ENCODE measurements at regions not wholly inside any gene's neighbourhood (a gene's known extent, or its start where the extent isn't known, plus 50 kb on each side); places are given as distances from the start of the nearest gene placed in this dataset.

DNA sequence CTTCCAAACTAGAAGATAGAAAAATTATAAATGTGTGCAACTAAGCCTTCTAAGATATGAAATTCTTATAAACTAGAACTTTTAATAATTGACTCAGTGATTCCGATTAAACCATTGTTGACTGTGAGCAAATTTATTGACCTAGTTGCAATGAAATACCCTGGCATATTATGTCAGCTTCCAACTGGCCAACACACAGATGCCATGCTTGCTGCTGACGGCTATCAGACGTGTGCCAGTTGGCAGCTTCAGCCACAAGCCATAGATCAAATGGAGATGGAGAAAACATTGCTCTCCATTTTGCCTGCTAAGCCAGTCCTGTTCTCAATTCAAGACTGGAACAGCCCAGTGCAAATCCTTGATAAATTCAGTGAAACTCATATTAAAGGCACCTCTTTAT, 101.7 kb upstream of the HDGFL1 start:
- DNase-seq (ENCODE audit: low spot score): no peak

DNA sequence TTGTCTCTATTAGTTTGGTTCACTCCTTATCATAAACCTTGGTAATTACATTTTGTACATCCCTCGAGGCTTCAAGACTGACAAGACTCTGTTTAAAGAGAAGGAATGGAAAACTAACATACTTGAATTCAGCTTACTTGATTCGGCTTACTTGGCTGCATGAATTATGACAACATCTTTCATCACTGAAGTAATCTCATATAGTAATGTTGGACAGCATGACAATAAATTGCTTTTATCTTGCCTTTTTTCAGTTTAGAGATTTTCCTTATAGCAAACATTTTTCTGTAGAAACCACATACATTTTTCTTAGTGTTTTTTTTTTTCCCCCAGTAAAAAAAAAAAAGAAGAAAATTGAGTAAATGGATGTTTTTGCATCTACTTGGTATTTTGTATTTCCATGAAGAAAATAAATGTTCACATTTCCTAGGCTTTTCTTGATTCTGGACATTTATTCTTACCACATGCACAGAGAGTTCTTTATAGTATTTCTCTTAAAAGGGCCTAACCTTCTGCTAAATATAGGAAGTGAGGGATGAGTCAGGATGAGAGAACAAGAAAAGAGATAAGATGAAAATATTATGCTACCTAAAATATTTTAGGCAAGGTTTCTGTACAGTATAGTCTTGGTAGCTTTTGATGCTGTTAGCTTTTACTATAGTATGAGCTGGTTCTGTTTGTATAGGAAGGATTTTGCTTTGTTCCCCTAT, 101.0 kb upstream of the HDGFL1 start:
- no peak for DNase-seq (ENCODE audit: low spot score)

DNA sequence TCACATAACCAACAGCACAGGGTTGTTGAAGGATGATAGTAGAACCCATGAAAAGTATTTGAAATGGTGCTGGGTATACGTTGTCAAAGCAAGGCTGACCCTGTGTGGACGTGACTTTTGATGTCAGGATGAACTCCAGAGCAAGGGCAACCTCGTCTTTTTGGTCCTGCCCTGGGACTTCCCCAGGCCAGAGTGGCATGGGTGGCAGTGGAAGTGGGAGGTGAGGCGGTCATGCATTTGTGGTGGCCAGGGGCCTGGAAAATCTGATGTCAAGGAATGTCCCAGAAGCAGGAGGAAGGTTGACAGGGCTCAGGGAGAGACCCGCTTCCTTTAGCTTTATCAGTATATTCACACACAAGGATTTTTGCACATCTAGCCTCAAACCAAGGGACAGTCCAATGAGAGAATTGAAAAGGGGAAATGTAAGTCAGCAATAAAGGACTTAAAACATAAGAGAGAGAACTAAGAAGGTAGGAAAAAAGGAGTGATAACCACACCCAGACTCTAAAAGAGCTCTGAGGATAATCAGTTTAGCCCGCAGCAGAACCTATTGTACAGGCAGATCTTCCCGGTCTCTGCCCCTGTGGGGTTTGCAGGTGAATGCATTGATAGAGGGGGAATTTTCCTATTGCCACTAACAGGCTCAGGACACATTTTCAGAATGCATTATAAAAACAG, 98.8 kb upstream of the HDGFL1 start:
- no peak for DNase-seq (ENCODE audit: low spot score)

DNA sequence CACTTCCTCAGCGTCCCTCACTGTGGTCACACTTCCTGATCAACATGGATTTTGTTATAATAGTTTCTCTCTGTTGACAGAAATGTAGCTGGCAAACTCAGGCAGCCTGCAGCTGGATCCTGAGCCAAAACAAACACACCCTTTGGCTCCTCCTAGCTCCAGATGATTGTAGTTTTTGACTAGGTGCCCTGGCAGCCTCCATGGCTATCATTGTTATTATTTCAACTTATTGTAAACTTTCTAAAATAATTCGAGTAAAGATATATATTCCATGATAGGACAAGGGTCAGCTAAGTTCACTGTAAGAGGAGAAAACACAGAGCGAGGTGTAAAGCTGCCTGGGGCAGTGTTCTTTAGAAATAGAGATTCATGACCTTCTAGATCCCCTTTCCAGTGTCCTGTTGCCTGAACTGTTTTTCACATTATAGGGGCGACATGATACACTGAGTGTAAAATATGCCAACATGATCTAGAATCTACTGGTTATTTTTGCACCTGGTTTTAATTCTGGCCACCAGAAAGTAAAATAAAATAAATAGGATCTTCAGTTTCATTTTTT, 98.2 kb upstream of the HDGFL1 start:
- DNase-seq (ENCODE audit: low spot score): peak; percentile 62

DNA sequence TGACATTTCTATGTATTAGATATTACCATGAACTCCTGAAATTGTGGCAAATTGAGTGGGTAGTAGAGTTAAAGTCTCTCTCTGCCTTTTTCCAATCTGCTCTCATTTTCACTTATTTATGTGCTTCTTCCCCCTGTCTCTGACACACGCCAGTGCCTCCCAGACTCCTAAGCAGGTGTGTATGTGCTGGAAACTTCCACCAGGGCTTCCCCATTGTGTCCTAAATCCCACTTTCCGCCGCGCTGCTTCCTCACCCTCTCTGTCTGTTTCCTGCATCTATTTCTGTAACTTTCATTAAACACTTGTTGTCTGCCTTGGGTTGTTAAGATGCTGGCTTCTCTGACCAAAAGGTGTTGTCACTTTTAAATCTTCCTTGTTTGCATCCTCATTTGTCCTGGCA, 97.6 kb upstream of the HDGFL1 start:
- DNase-seq (ENCODE audit: low spot score): no peak

DNA sequence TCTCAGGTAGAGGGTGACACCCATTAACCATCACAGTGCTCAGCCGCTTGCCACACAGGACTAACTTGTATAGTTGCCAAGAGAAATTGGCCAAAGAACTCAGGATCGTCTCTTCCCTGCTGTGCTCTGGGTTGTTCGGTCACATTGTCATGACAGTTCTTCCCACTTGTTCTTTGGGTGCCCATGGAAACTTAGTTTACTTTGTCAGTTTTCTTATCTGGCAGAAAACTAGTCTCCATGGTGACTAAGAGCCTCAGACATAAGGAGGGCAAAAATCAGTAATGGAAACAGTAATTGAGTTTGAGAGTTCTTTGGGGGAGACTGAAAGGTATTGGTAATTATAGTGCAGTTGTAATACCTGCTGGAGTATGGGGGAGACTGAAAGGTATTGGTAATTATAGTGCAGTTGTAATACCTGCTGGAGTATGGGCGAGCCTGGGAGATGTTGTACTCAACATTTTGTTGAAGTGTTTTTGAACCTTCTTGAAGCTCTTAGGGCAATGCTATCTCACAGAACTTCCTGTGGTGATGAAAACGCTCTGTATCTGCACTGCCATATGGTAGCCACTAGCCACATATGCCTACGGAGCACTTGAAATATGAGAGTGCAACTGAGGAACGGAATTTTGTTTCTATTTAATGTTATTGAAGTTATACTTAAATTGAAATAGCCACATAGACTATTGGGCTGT, 95.2 kb upstream of the HDGFL1 start:
- DNase-seq (ENCODE audit: low spot score): no peak

DNA sequence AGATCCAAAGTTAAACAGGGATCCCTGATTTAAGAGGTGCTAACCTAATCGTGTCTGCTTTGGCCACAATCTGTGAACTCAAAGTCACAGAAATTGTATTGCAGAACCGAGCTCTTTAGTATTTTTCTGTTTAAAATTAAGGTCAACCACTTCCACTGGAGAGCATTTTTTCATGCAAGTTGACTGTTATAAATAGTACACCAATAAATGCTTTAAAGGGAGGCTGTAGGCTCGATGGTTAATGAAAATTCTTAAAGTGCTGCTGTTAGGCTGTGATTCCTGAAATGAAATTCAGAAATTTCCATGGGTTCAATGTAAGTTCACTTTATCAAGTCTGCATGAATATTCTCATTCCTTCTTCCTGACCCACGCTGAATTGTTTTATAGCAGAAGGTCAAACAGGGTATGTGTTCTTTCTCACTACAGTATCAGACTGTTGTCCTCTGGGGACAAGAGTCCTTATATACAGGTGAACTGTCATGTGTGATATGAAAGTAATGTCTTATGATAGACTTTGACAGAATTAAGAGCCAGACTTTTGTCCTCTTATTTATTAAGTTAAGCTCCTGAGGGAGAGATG, 92.5 kb upstream of the HDGFL1 start:
- DNase-seq (ENCODE audit: low spot score): no peak

DNA sequence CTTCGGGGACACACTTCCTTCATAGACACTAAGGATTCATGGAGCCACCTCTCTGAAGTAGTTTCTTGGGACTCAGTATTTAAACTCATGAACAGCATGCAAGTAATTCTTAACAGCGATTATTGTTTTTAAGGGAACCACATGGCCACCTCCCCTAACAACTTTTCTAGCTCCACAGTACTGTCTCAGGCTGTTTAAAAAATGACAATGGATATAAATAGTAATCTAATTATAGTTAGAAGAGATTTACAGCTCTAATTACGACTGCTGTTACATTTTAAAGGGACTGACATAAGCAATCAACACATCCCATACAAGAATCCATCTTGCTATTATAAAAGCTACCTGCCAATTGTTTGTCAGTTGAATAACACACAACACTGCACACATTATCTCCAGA, 72.1 kb upstream of the HDGFL1 start:
- no peak for DNase-seq (ENCODE audit: low spot score)

DNA sequence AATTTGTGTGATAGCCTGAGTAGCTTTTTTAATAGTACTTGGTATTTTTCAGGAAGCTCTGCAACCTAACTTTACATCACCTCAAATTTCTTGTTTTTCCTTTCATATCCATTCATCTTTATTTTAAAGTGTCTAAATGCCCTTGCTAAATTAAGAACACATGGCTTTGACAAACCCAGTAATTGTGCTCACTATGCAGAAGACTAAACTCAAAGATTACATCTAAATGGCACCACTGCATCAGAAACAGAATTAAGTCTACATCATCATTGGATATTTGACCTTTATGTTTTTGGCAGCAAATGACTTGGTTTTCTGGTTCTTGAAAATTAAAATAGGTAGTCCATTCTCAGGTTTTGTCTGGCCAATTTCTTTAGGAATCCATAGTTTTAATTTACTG, 69.6 kb upstream of the HDGFL1 start:
- DNase-seq (ENCODE audit: low spot score): no peak

DNA sequence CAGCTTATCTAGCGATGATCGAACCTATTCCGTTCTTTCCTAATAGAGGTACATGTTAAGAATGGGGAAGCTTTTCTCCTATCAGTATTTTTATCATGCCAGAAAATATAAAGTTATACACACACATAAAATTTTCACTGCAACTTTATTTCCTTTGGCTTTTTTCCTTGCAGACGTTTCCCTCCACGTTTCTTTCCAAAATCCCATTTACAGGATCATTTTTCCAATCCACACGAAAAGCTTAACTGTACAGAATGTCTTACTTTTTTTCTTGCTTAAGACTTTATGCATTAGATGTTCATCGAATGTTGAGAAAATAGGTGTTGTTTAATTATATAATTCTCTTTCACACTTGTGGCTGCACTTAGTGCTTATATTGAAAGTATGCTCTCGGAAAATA, 62.9 kb upstream of the HDGFL1 start:
- no peak for DNase-seq (ENCODE audit: low spot score)

DNA sequence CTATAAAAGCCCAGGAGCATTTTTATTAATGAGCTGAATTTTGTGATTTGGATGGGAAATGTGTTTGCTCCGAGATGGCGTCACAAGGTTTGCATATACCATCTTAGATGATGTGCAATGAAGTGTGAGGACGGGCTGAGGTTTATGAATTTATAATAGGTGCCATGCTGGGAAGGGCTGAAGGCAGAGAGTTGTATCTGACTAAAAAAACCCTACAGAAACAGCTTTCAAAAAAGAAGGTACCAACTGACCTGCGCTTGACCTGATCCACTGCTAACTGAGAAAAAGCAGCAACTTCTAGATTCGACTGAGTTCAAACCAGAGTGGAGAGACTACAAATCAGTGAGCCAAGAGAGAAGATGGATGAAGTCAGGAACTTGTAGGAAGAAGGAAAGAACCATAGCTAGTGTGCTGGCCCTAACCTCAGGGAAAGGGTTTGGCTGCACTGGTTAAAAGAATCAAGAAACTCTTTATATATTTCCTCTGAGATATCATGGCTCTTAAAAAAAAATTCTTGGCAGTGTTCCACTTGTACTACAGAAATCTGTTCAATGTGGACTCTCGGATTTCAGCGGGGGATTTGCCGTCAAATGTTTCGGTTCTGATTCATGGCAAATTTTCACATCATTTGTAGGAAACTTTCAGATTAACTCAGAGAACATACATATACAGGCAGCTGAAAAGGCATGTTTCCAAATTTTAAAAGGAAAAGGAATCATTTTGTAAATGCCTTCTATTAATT, 56.5 kb upstream of the HDGFL1 start:
- no peak for DNase-seq (ENCODE audit: low spot score)

DNA sequence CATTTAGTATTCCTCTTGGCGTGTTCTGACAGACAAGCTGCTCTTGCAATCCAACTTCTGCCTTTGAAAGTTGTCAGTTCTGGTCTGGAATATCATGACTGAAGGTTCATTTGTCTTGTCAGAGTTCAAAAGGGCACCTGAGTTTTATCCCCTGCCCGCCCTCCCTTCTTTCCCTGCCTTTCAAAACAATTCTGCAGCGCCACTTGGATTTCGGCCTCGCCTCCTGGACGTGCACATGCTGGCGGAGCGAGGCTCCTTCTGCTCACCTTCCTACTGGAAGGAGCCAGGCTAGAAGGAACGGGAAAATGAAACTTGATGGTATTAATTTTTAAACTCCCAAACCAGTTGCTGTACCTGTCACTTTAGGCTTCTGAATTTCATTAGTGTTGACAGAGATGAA, 55.7 kb upstream of the HDGFL1 start:
- DNase-seq (ENCODE audit: low spot score): no peak

DNA sequence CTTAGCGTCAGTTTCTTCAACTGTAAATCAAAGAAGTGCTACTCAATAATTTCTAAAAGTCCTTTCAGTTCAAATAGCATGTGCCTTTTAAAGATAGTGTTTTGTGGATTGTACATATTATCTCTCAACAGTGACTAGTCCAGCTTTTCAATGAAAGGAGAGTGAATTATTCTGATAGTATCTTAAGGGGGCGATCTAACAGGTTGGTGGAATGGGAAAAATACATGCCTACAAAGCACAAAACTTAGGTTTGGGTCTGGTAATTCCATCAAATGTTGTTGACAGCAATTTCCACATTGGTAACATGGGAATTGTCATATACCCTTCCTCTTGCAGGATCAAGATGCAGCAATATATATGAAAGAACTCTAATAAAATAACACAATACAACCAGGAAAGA, 50.1 kb upstream of the HDGFL1 start:
- no peak for DNase-seq (ENCODE audit: low spot score)
